HepG2 (cell line): ENCODE measurements at regions not wholly inside any gene's neighbourhood (a gene's known extent, or its start where the extent isn't known, plus 50 kb on each side); places are given as distances from the start of the nearest gene placed in this dataset.

ENCODE experiments used
- ATAC-seq: fragments of 200-7000 bp; cut with Tn5 transposase; 3 replicates; pipeline ENCODE4 v1.9.1; 2020; ENCODE audit warnings: mild to moderate bottlenecking, moderate library complexity
- BruUV-seq: library from RNA; stranded (reverse); fragments of 400-500 nt; replicated peaks from 2 replicates; lab custom pipeline; 2021; lab: Mats Ljungman, UMichigan
- CTCF ChIA-PET: fragments of 300-600 bp; formaldehyde crosslinking; extraction: SDS; loops from one replicate; lab custom pipeline; 2021; ENCODE audit warnings: low total read pairs, inconsistent platforms, low intra/inter-chr PET ratio; lab: Yijun Ruan, JAX
- POLR2A ChIA-PET: fragments of 350-600 bp; sonication (Branson Sonifier 250); formaldehyde crosslinking; loops from one replicate; lab custom pipeline; 2020; ENCODE audit warnings: antibody characterized with exemption, inconsistent platforms; lab: Yijun Ruan, JAX
- DNase-seq: peaks from one replicate; pipeline ENCODE4 v3.0.0-alpha.2; 2015; ENCODE audit warnings: low spot score
- FAIRE-seq: peaks from 3 replicates; lab custom pipeline; 2011; peaks lifted over from hg19 to GRCh38; lab: Jason Lieb, UNC
- H2AFZ ChIP-seq: one replicate; pipeline ENCODE4 v1.6.1; 2011; ENCODE audit warnings: low read length, inconsistent platforms
- H3K27ac ChIP-seq: fragments of 300-600 bp; 3 replicates; pipeline ENCODE4 v1.8.0; 2011; ENCODE audit warnings: mixed run types, mild to moderate bottlenecking, mixed read lengths, low read length, inconsistent platforms; ENCODE audit not compliant: insufficient read depth; ENCODE audit errors: extremely low read length
- H3K27me3 ChIP-seq, 2 experiments: fragments of 200-600 bp in 1 of 2; 2 replicates in 1 of 2; 3 replicates in 1 of 2; pipeline versions ENCODE4 v1.6.0 to v1.8.0; 2011; ENCODE audit warnings: low read length in 2 of 2, mild to moderate bottlenecking in 2 of 2, moderate library complexity in 2 of 2, inconsistent platforms in 1 of 2; ENCODE audit not compliant: insufficient read depth in 2 of 2, control insufficient read depth in 1 of 2
- H3K36me3 ChIP-seq, 2 experiments: fragments of 200-600 bp in 1 of 2; replicated peaks in 1 of 2; 2 replicates in 1 of 2; 3 replicates in 1 of 2; pipeline versions ENCODE4 v1.5.1 to v1.8.0; 2011; ENCODE audit warnings: low read length in 2 of 2, inconsistent platforms in 1 of 2; ENCODE audit not compliant: insufficient read depth in 2 of 2, control insufficient read depth in 1 of 2
- H3K4me1 ChIP-seq: 2 replicates; pipeline ENCODE4 v1.5.1; 2012; ENCODE audit warnings: low read length, inconsistent platforms; ENCODE audit not compliant: insufficient read depth
- H3K4me2 ChIP-seq: 2 replicates; pipeline ENCODE4 v1.6.0; 2011; ENCODE audit warnings: low read depth, low read length, inconsistent platforms
- H3K4me3 ChIP-seq, 3 experiments: fragments of 200-600 bp in 1 of 3; sonication (generic), shearing (Covaris generic) in 1 of 3; replicated peaks in 1 of 3; 2 replicates each; pipeline ENCODE4 v1.5.1; 2011 to 2016; ENCODE audit warnings: low read length in 3 of 3, inconsistent platforms in 2 of 3, low read depth in 2 of 3, mild to moderate bottlenecking in 2 of 3, control low read depth in 1 of 3, mixed read lengths in 1 of 3; ENCODE audit not compliant: insufficient read depth in 1 of 3
- H3K79me2 ChIP-seq: one replicate; pipeline ENCODE4 v1.6.1; 2011; ENCODE audit warnings: low read length, inconsistent platforms; ENCODE audit not compliant: insufficient read depth
- H3K9ac ChIP-seq: 2 replicates; pipeline ENCODE4 v1.6.0; 2011; ENCODE audit warnings: mild to moderate bottlenecking, low read depth, low read length, inconsistent platforms; ENCODE audit not compliant: insufficient read depth
- H3K9me3 ChIP-seq: 2 replicates; pipeline ENCODE4 v1.5.1; 2012; ENCODE audit warnings: mild to moderate bottlenecking, low read length
- H4K20me1 ChIP-seq: 2 replicates; pipeline ENCODE4 v1.6.0; 2011; ENCODE audit warnings: inconsistent platforms, mild to moderate bottlenecking, low read length, moderate library complexity; ENCODE audit not compliant: insufficient read depth
- ADNP ChIP-seq: sonication (generic); formaldehyde crosslinking; IDR thresholded peaks from 2 replicates; pipeline ENCODE4 v1.4.0; 2020; ENCODE audit warnings: missing genetic modification reagents
- CBFB ChIP-seq: sonication (generic); formaldehyde crosslinking; IDR thresholded peaks from 2 replicates; pipeline ENCODE4 v1.4.0; 2020; ENCODE audit warnings: missing genetic modification reagents
- EZH2 ChIP-seq: conservative IDR thresholded peaks from 2 replicates; pipeline ENCODE4 v1.6.1; 2012; ENCODE audit warnings: mild to moderate bottlenecking, low read depth, low read length, moderate library complexity
- HDAC1 ChIP-seq: sonication (generic); formaldehyde crosslinking; IDR thresholded peaks from 2 replicates; pipeline ENCODE4 v1.5.1; 2020; ENCODE audit warnings: mild to moderate bottlenecking, missing genetic modification reagents
- JUND ChIP-seq: sonication (generic); formaldehyde crosslinking; IDR thresholded peaks from 2 replicates; pipeline ENCODE4 v1.8.0; 2022; ENCODE audit warnings: mild to moderate bottlenecking, missing genetic modification reagents
- MAFF ChIP-seq: IDR thresholded peaks from 2 replicates; pipeline ENCODE4 v1.6.1; 2011; ENCODE audit warnings: low read depth, low read length, improper control_type of control experiment
- MAFK ChIP-seq, 2 experiments: IDR thresholded peaks in 1 of 2; conservative IDR thresholded peaks in 1 of 2; 2 replicates each; pipeline ENCODE4 v1.6.1; 2011; ENCODE audit warnings: improper control_type of control experiment in 2 of 2, low read length in 2 of 2
- NFE2L2 ChIP-seq: fragments of 150-350 bp; IDR thresholded peaks from 2 replicates; pipeline ENCODE4 v1.6.1; 2014; ENCODE audit warnings: low read length
- PHF5A ChIP-seq: IDR thresholded peaks from one replicate; pipeline ENCODE4 v1.6.1; 2018; ENCODE audit warnings: low read depth, missing genetic modification reagents; ENCODE audit not compliant: unreplicated experiment
- PREB ChIP-seq: sonication (generic); formaldehyde crosslinking; IDR thresholded peaks from 2 replicates; pipeline ENCODE4 v1.4.0; 2020; ENCODE audit warnings: missing genetic modification reagents
- RARA ChIP-seq: IDR thresholded peaks from 2 replicates; pipeline ENCODE4 v1.6.1; 2016; ENCODE audit warnings: missing genetic modification reagents, missing compliant biosample characterization
- SUZ12 ChIP-seq: fragments of 150-350 bp; IDR thresholded peaks from 2 replicates; pipeline ENCODE4 v1.6.1; 2014; ENCODE audit warnings: low read depth, low read length
- ZNF552 ChIP-seq: sonication (generic); formaldehyde crosslinking; IDR thresholded peaks from 2 replicates; pipeline ENCODE4 v1.9.0; 2022; ENCODE audit warnings: missing genetic modification reagents, mild to moderate bottlenecking, borderline replicate concordance
- ZNF615 ChIP-seq: sonication (generic); formaldehyde crosslinking; IDR thresholded peaks from 2 replicates; pipeline ENCODE4 v1.5.0; 2020; ENCODE audit warnings: mild to moderate bottlenecking, missing genetic modification reagents, borderline replicate concordance
- ZNF704 ChIP-seq: sonication (generic); formaldehyde crosslinking; IDR thresholded peaks from 2 replicates; pipeline ENCODE4 v1.8.1; 2023; ENCODE audit warnings: mild to moderate bottlenecking, inconsistent platforms, moderate library complexity, missing genetic modification reagents, borderline replicate concordance
- ZSCAN31 ChIP-seq: sonication (generic); formaldehyde crosslinking; IDR thresholded peaks from 2 replicates; pipeline ENCODE4 v1.5.0; 2020; ENCODE audit warnings: low read depth, mild to moderate bottlenecking, missing genetic modification reagents
- WGBS: methylation state at CpG from one replicate; pipeline ENCODE4 v1.1.6; 2017; ENCODE audit warnings: low lambda C conversion rate; 5-methylcytosine and 5-hydroxymethylcytosine counted together
- in situ Hi-C: cut with HindIII; loops from 2 replicates; pipeline ENCODE4 v1.10.0; 2017; ENCODE audit warnings: low pct_unique_long_range_greater_than_20kb; ENCODE audit not compliant: extremely low pct_ligation_motif_present
- intact Hi-C: fragments of 100-400 bp; cut with micrococcal nuclease; formaldehyde crosslinking; loops from one replicate; pipeline ENCODE4 v1.10.0; 2022; ENCODE audit not compliant: unreplicated experiment
- TF ChIP-seq, protein P1 (sequence below): sonication (generic); formaldehyde crosslinking; IDR thresholded peaks from 2 replicates; pipeline ENCODE4 v1.4.0; 2020; ENCODE audit warnings: missing genetic modification reagents, borderline replicate concordance

DNA sequence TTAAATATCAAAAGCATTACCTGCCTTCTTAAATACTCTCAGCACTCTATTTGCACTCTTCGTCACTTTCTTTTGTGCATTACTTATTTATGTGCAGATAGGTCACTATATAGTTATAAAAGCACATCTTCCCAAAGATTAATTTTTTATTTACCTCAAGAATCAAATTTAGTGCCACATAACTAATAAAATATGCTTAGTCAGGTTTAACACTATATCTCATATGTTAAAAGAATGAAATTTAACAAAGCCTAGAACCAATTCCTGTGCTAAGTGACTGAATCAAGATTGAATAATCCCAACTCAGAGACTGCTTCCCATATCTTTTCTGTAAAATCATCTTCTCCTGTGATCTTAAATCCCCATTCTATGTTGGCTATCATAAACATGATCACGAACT is 957.5 kb upstream of the NXPH2 start (continued):
- TF ChIP-seq ZNF615 (CRISPR knock-in tag), result no peak

GRCh38 chr2:139730197-139730596 is 950.0 kb upstream of the NXPH2 start:
- ATAC-seq, result no peak
- Histone ChIP-seq H3K9ac (no peak overlapping the region), H3K4me3 (no peak overlapping the region), H3K79me2 (no peaks in the 10 kb centered on the region), H4K20me1 (no peaks in the 10 kb centered on the region), H3K27ac (no peak overlapping the region), H2AFZ (no peak overlapping the region), H3K4me2 (no peak overlapping the region), H3K9me3 (no peaks in the 10 kb centered on the region), H3K4me1 (no peaks in the 10 kb centered on the region), H3K36me3 (no peaks in the 10 kb centered on the region), H3K27me3 (no peaks in the 10 kb centered on the region; a peak in 1 of 5 replicates)
- in situ Hi-C loops (no loop called here), intact Hi-C loops (no loop called here)
- POLR2A ChIA-PET, result no interaction called here
- 16% methylated on average over 4 of the region's 4 CpGs for WGBS
- no TSS peak for BruUV-seq
- no peak for DNase-seq
- TF ChIP-seq PREB (CRISPR knock-in tag), result no peak
- TF ChIP-seq ZNF552 (CRISPR knock-in tag), result no peak
- no peak for TF ChIP-seq SUZ12
- TF ChIP-seq MAFK (conservative IDR thresholded peaks at IDR 0.05 in 1 of 2, IDR thresholded peaks at IDR 0.05 in 1 of 2; ENCODE audit: low read length in 2 of 2), result peak; percentile 17 to 36; a peak in 2 of 4 replicates
- no peak for TF ChIP-seq JUND
- TF ChIP-seq MAFF, result peak; percentile 41; the same call in 1 of the 2 replicates
- TF ChIP-seq ADNP (CRISPR knock-in tag), result no peak
- no peak for TF ChIP-seq PHF5A (CRISPR knock-in tag)
- peak; percentile 60; the same call in 1 of the 2 replicates for TF ChIP-seq NFE2L2
- TF ChIP-seq ZNF704 (CRISPR knock-in tag), result no peak
- TF ChIP-seq RARA (CRISPR knock-in tag), result no peak
- TF ChIP-seq ZSCAN31 (CRISPR knock-in tag), result no peak
- TF ChIP-seq CBFB (CRISPR knock-in tag), result no peak
- no peak for TF ChIP-seq HDAC1
- no peak for TF ChIP-seq EZH2
- TF ChIP-seq, protein P1, sequence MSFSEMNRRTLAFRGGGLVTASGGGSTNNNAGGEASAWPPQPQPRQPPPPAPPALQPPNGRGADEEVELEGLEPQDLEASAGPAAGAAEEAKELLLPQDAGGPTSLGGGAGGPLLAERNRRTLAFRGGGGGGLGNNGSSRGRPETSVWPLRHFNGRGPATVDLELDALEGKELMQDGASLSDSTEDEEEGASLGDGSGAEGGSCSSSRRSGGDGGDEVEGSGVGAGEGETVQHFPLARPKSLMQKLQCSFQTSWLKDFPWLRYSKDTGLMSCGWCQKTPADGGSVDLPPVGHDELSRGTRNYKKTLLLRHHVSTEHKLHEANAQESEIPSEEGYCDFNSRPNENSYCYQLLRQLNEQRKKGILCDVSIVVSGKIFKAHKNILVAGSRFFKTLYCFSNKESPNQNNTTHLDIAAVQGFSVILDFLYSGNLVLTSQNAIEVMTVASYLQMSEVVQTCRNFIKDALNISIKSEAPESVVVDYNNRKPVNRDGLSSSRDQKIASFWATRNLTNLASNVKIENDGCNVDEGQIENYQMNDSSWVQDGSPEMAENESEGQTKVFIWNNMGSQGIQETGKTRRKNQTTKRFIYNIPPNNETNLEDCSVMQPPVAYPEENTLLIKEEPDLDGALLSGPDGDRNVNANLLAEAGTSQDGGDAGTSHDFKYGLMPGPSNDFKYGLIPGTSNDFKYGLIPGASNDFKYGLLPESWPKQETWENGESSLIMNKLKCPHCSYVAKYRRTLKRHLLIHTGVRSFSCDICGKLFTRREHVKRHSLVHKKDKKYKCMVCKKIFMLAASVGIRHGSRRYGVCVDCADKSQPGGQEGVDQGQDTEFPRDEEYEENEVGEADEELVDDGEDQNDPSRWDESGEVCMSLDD, result no peak
- FAIRE-seq, result no peak
- CTCF ChIA-PET, result no interaction called here
